IMR-90 (cell line): ENCODE measurements at regions not wholly inside any gene's neighbourhood (a gene's known extent, or its start where the extent isn't known, plus 50 kb on each side); places are given as distances from the start of the nearest gene placed in this dataset.

ENCODE experiments used
- ATAC-seq: fragments of 200-7000 bp; cut with Tn5 transposase; 2 replicates; pipeline ENCODE4 v1.9.1; 2020; ENCODE audit warnings: low read depth, mild to moderate bottlenecking, moderate library complexity
- BruUV-seq: library from RNA; stranded (reverse); fragments of 400-500 nt; replicated peaks from 2 replicates; lab custom pipeline; 2021; lab: Mats Ljungman, UMichigan
- CTCF ChIA-PET: fragments of 300-600 bp; formaldehyde crosslinking; extraction: SDS; loops from one replicate; lab custom pipeline; 2021; ENCODE audit warnings: antibody characterized with exemption; lab: Yijun Ruan, JAX
- POLR2A ChIA-PET: fragments of 300-600 bp; sonication (Branson Sonifier 250); formaldehyde crosslinking; loops from one replicate; lab custom pipeline; 2022; ENCODE audit warnings: antibody characterized with exemption; ENCODE audit not compliant: unreplicated experiment; lab: Charles Lee
- DNase-seq: peaks from one replicate; pipeline ENCODE4 v3.0.0; 2013
- H2AFZ ChIP-seq: replicated peaks from 2 replicates; pipeline ENCODE3; 2013; ENCODE audit warnings: low read length, mild to moderate bottlenecking; ENCODE audit not compliant: poor library complexity
- H2AK5ac ChIP-seq: 2 replicates; pipeline ENCODE4 v1.6.1; 2013; ENCODE audit warnings: low read depth, low read length, inconsistent platforms
- H2AK9ac ChIP-seq: replicated peaks from 2 replicates; pipeline ENCODE3; 2013; ENCODE audit warnings: mild to moderate bottlenecking, low read depth, low read length, moderate library complexity; ENCODE audit not compliant: poor library complexity
- H2BK120ac ChIP-seq: 2 replicates; pipeline ENCODE4 v1.6.1; 2013; ENCODE audit warnings: low read depth, low read length, inconsistent platforms
- H2BK15ac ChIP-seq: 3 replicates; pipeline ENCODE4 v1.6.1; 2013; ENCODE audit warnings: low read depth, low read length, inconsistent platforms
- H2BK20ac ChIP-seq: 2 replicates; pipeline ENCODE4 v1.6.1; 2013; ENCODE audit warnings: low read depth, mild to moderate bottlenecking, inconsistent platforms, low read length, moderate library complexity
- H2BK5ac ChIP-seq: 2 replicates; pipeline ENCODE4 v1.6.1; 2013; ENCODE audit warnings: mild to moderate bottlenecking, low read depth, low read length, inconsistent platforms; ENCODE audit not compliant: poor library complexity, severe bottlenecking
- H3K14ac ChIP-seq: replicated peaks from 2 replicates; pipeline ENCODE4 v1.6.1; 2013; ENCODE audit warnings: low read depth, low read length, inconsistent platforms
- H3K18ac ChIP-seq: 2 replicates; pipeline ENCODE4 v1.6.1; 2013; ENCODE audit warnings: low read depth, low read length, control low read depth
- H3K23ac ChIP-seq: 2 replicates; pipeline ENCODE4 v1.6.1; 2013; ENCODE audit warnings: low read depth, low read length, inconsistent platforms
- H3K27ac ChIP-seq: 2 replicates; pipeline ENCODE4 v1.5.1; 2013; ENCODE audit warnings: mild to moderate bottlenecking, control low read depth, low read length; ENCODE audit not compliant: insufficient read depth
- H3K27me3 ChIP-seq: 2 replicates; pipeline ENCODE4 v1.6.1; 2013; ENCODE audit warnings: low read length; ENCODE audit not compliant: control insufficient read depth, insufficient read depth
- H3K36me3 ChIP-seq: 2 replicates; pipeline ENCODE4 v1.6.1; 2013; ENCODE audit warnings: low read length, mixed read lengths; ENCODE audit not compliant: control insufficient read depth, insufficient read depth
- H3K4ac ChIP-seq: 2 replicates; pipeline ENCODE4 v1.6.1; 2013; ENCODE audit warnings: low read depth, low read length, inconsistent platforms
- H3K4me1 ChIP-seq: 2 replicates; pipeline ENCODE4 v1.6.1; 2013; ENCODE audit warnings: low read length, mixed read lengths; ENCODE audit not compliant: control insufficient read depth, insufficient read depth
- H3K4me2 ChIP-seq: 2 replicates; pipeline ENCODE4 v1.6.1; 2013; ENCODE audit warnings: low read depth, mild to moderate bottlenecking, control low read depth, low read length, moderate library complexity
- H3K4me3 ChIP-seq: 2 replicates; pipeline ENCODE4 v1.5.1; 2013; ENCODE audit warnings: low read depth, mild to moderate bottlenecking, control low read depth, low read length, moderate library complexity; ENCODE audit not compliant: insufficient read depth
- H3K56ac ChIP-seq: 2 replicates; pipeline ENCODE4 v1.6.1; 2013; ENCODE audit warnings: low read length, inconsistent platforms; ENCODE audit not compliant: insufficient read depth; ENCODE audit errors: extremely low read depth
- H3K79me1 ChIP-seq, 2 experiments: 2 replicates each; pipeline ENCODE4 v1.6.1; 2013; ENCODE audit warnings: low read length in 2 of 2, inconsistent platforms in 1 of 2, low read depth in 1 of 2
- H3K9ac ChIP-seq: 2 replicates; pipeline ENCODE4 v1.6.1; 2013; ENCODE audit warnings: low read depth, low read length, control low read depth
- H3K9me1 ChIP-seq: 2 replicates; pipeline ENCODE4 v1.6.1; 2013; ENCODE audit warnings: low read length, inconsistent platforms; ENCODE audit not compliant: insufficient read depth
- H3K9me3 ChIP-seq: 2 replicates; pipeline ENCODE4 v1.6.1; 2013; ENCODE audit warnings: low read length; ENCODE audit not compliant: control insufficient read depth, insufficient read depth
- H4K20me1 ChIP-seq: 2 replicates; pipeline ENCODE4 v1.6.1; 2013; ENCODE audit warnings: low read length, inconsistent platforms; ENCODE audit not compliant: insufficient read depth
- H4K5ac ChIP-seq: 2 replicates; pipeline ENCODE4 v1.6.1; 2013; ENCODE audit warnings: mild to moderate bottlenecking, low read depth, low read length, control low read depth
- H4K8ac ChIP-seq, 2 experiments: 2 replicates each; pipeline ENCODE4 v1.6.1; 2013; ENCODE audit warnings: low read depth in 2 of 2, low read length in 2 of 2, control low read depth in 1 of 2, inconsistent platforms in 1 of 2
- H4K91ac ChIP-seq: 2 replicates; pipeline ENCODE4 v1.6.1; 2013; ENCODE audit warnings: low read depth, low read length, inconsistent platforms; ENCODE audit not compliant: insufficient read depth
- BHLHE40 ChIP-seq: fragments of 150-350 bp; IDR thresholded peaks from 2 replicates; pipeline ENCODE4 v1.6.1; 2016; ENCODE audit warnings: mild to moderate bottlenecking, low read depth, low read length
- CEBPB ChIP-seq: IDR thresholded peaks from 2 replicates; pipeline ENCODE4 v1.6.1; 2012; ENCODE audit warnings: low read depth, low read length, improper control_type of control experiment
- CHD1 ChIP-seq: IDR thresholded peaks from 2 replicates; pipeline ENCODE4 v1.6.1; 2012; ENCODE audit warnings: low read depth, low read length, improper control_type of control experiment
- FOS ChIP-seq: fragments of 150-350 bp; IDR thresholded peaks from 2 replicates; pipeline ENCODE4 v1.6.1; 2016; ENCODE audit warnings: low read depth, low read length
- MAFK ChIP-seq: IDR thresholded peaks from 2 replicates; pipeline ENCODE4 v1.6.1; 2012; ENCODE audit warnings: low read depth, low read length, improper control_type of control experiment
- MAZ ChIP-seq: IDR thresholded peaks from 2 replicates; pipeline ENCODE4 v1.6.1; 2012; ENCODE audit warnings: low read depth, mild to moderate bottlenecking, low read length, improper control_type of control experiment, moderate library complexity, borderline replicate concordance
- MXI1 ChIP-seq: IDR thresholded peaks from 2 replicates; pipeline ENCODE4 v1.6.1; 2012; ENCODE audit warnings: low read depth, mild to moderate bottlenecking, low read length, moderate library complexity, borderline replicate concordance
- NFE2L2 ChIP-seq: fragments of 150-350 bp; IDR thresholded peaks from 2 replicates; pipeline ENCODE4 v1.6.1; 2016; ENCODE audit warnings: low read depth, mild to moderate bottlenecking, low read length
- POLR2A ChIP-seq: IDR thresholded peaks from 2 replicates; pipeline ENCODE4 v1.6.1; 2012; ENCODE audit warnings: mild to moderate bottlenecking, low read depth, low read length
- RAD21 ChIP-seq: IDR thresholded peaks from 2 replicates; pipeline ENCODE4 v1.6.1; 2012; ENCODE audit warnings: low read length, improper control_type of control experiment
- RCOR1 ChIP-seq: IDR thresholded peaks from 2 replicates; pipeline ENCODE4 v1.6.1; 2012; ENCODE audit warnings: mild to moderate bottlenecking, low read length, improper control_type of control experiment; ENCODE audit not compliant: insufficient replicate concordance
- RFX5 ChIP-seq: IDR thresholded peaks from 2 replicates; pipeline ENCODE4 v1.8.0; 2012; ENCODE audit warnings: low read depth, mild to moderate bottlenecking, low read length, moderate library complexity
- SMC3 ChIP-seq: fragments of 150-350 bp; IDR thresholded peaks from 2 replicates; pipeline ENCODE4 v1.6.1; 2016; ENCODE audit warnings: low read depth, mild to moderate bottlenecking, antibody characterized with exemption, low read length, moderate library complexity
- WGBS, 2 experiments: methylation state at CpG; one replicate each; pipeline versions ENCODE4 v1.1.5 to v1.1.7; 2013; ENCODE audit warnings: missing lambda C conversion rate in 2 of 2; ENCODE audit not compliant: insufficient read length in 1 of 2; ENCODE audit errors: extremely low coverage in 2 of 2; 5-methylcytosine and 5-hydroxymethylcytosine counted together
- dilution Hi-C: fragments of 300-500 bp; cut with HindIII; formaldehyde crosslinking; loops from one replicate; pipeline ENCODE4 v1.14.3; 2018; ENCODE audit warnings: low sequenced_read_pairs; ENCODE audit not compliant: unreplicated experiment
- in situ Hi-C: fragments of 300-500 bp; cut with MboI; formaldehyde crosslinking; loops from 3 replicates; pipeline ENCODE4 v1.14.3; 2019; ENCODE audit warnings: low sequenced_read_pairs, inconsistent platforms, mixed read lengths
- intact Hi-C: fragments of 100-400 bp; cut with micrococcal nuclease; formaldehyde crosslinking; loops from 2 replicates; pipeline ENCODE4 v1.10.0; 2022
- TF ChIP-seq, protein P1 (sequence below): fragments of 150-350 bp; IDR thresholded peaks from 2 replicates; pipeline ENCODE4 v1.6.1; 2017; ENCODE audit warnings: mild to moderate bottlenecking, antibody characterized with exemption, low read length, low read depth
- TF ChIP-seq, protein P2 (sequence below): fragments of 150-350 bp; IDR thresholded peaks from 2 replicates; pipeline ENCODE4 v1.6.1; 2016; ENCODE audit warnings: low read depth, mild to moderate bottlenecking, low read length, moderate library complexity, borderline replicate concordance
- TF ChIP-seq, protein P3 (sequence below): conservative IDR thresholded peaks from 2 replicates; pipeline ENCODE4 v1.5.1; 2012; ENCODE audit warnings: mild to moderate bottlenecking, low read depth, low read length, improper control_type of control experiment

DNA sequence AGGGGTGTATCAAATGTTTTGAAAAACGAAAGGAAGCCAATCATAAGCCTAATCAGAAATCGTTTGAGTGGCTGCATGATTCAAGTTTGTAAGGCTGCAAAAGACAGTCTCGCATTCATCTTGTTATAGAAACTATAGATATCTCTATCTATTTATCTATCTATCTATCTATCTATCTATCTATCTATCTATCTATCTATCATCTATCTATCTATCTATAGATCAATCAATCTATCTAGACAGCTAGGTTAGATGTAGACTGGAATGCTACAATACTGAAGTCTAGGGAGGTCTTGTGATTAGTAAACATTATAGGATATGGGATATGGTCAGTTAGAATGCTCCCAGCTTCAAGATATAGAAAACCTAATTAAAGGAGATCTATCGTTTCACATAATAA, 52.2 kb upstream of the BTG1 start:
- POLR2A ChIA-PET = no interaction called here
- ATAC-seq (no peak), DNase-seq (no peak)
- H4K5ac ChIP-seq = no peak overlapping the region
- in situ Hi-C loops (no loop called here), dilution Hi-C loops (no loop called here), intact Hi-C loops (no loop called here)
- H3K9me1 ChIP-seq = no peaks in the 10 kb centered on the region
- H3K14ac ChIP-seq = no peak overlapping the region
- H2BK20ac ChIP-seq = no peak overlapping the region
- H3K56ac ChIP-seq = no peak overlapping the region
- no peaks in the 10 kb centered on the region; the same call in 1 of the 2 replicates for H3K27me3 ChIP-seq
- H2AK5ac ChIP-seq = no peak overlapping the region
- no peak overlapping the region for H2BK5ac ChIP-seq
- CTCF ChIA-PET = no interaction called here
- no peak overlapping the region for H3K4me3 ChIP-seq
- H3K36me3 ChIP-seq = no peaks in the 10 kb centered on the region
- no peak overlapping the region for H4K8ac ChIP-seq
- no TSS peak for BruUV-seq
- H3K9me3 ChIP-seq = 0 out of 2 replicates have a peak, but pooled peaks cover 2% of the 10 kb centered on the region
- H3K23ac ChIP-seq = no peak overlapping the region
- H3K27ac ChIP-seq = no peak overlapping the region
- no peak overlapping the region for H2BK15ac ChIP-seq
- WGBS, 2 experiments = no CpG with 5 or more reads among the region's 4 CpGs
- H3K4me2 ChIP-seq = no peak overlapping the region
- H2BK120ac ChIP-seq = no peak overlapping the region
- H2AFZ ChIP-seq = no peak overlapping the region
- H3K18ac ChIP-seq = no peak overlapping the region
- H3K4me1 ChIP-seq = no peaks in the 10 kb centered on the region
- TF ChIP-seq CHD1 (no peak), POLR2A (no peak), MAZ (no peak), MAFK (no peak), RFX5 (no peak), FOS (no peak), CEBPB (no peak), RCOR1 (no peak), SMC3 (no peak), MXI1 (no peak), NFE2L2 (no peak), BHLHE40 (no peak), RAD21 (no peak)
- TF ChIP-seq, protein P1, sequence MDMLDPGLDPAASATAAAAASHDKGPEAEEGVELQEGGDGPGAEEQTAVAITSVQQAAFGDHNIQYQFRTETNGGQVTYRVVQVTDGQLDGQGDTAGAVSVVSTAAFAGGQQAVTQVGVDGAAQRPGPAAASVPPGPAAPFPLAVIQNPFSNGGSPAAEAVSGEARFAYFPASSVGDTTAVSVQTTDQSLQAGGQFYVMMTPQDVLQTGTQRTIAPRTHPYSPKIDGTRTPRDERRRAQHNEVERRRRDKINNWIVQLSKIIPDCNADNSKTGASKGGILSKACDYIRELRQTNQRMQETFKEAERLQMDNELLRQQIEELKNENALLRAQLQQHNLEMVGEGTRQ = no peak
- TF ChIP-seq, protein P2, sequence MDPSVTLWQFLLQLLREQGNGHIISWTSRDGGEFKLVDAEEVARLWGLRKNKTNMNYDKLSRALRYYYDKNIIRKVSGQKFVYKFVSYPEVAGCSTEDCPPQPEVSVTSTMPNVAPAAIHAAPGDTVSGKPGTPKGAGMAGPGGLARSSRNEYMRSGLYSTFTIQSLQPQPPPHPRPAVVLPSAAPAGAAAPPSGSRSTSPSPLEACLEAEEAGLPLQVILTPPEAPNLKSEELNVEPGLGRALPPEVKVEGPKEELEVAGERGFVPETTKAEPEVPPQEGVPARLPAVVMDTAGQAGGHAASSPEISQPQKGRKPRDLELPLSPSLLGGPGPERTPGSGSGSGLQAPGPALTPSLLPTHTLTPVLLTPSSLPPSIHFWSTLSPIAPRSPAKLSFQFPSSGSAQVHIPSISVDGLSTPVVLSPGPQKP = no peak
- TF ChIP-seq, protein P3, sequence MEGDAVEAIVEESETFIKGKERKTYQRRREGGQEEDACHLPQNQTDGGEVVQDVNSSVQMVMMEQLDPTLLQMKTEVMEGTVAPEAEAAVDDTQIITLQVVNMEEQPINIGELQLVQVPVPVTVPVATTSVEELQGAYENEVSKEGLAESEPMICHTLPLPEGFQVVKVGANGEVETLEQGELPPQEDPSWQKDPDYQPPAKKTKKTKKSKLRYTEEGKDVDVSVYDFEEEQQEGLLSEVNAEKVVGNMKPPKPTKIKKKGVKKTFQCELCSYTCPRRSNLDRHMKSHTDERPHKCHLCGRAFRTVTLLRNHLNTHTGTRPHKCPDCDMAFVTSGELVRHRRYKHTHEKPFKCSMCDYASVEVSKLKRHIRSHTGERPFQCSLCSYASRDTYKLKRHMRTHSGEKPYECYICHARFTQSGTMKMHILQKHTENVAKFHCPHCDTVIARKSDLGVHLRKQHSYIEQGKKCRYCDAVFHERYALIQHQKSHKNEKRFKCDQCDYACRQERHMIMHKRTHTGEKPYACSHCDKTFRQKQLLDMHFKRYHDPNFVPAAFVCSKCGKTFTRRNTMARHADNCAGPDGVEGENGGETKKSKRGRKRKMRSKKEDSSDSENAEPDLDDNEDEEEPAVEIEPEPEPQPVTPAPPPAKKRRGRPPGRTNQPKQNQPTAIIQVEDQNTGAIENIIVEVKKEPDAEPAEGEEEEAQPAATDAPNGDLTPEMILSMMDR = no peak
- no peak overlapping the region for H3K4ac ChIP-seq
- H2AK9ac ChIP-seq = no peak overlapping the region
- no peak overlapping the region for H4K91ac ChIP-seq
- no peaks in the 10 kb centered on the region for H3K79me1 ChIP-seq
- no peaks in the 10 kb centered on the region for H4K20me1 ChIP-seq
- H3K9ac ChIP-seq = no peak overlapping the region
